ENCODE measurements at regions not wholly inside any gene's neighbourhood (a gene's known extent, or its start where the extent isn't known, plus 50 kb on each side); places are given as distances from the start of the nearest gene placed in this dataset.

GRCh38 chr3:106247902-106248684, 379.3 kb upstream of the CBLB start:
- Histone ChIP-seq H3K36me3 (ENCODE audit: insufficient read depth, low read length) (peaks cover 24% of the 10 kb centered on the region), H3F3A (ENCODE audit: insufficient read depth, low read length) (peaks cover 6% of the 10 kb centered on the region; the same call in 1 of the 2 replicates), H3K9me3 (ENCODE audit: low read length) (peaks cover 6% of the 10 kb centered on the region; the same call in 1 of the 2 replicates), H3K27ac (ENCODE audit: low read depth, low read length, poor library complexity, severe bottlenecking) (no peak overlapping the region), H3K9me2 (ENCODE audit: low read depth, low read length) (no peaks in the 10 kb centered on the region), H3K4me3 (ENCODE audit: low read depth, low read length, poor library complexity, severe bottlenecking) (no peak overlapping the region), H4K20me1 (ENCODE audit: insufficient read depth, low read length) (no peaks in the 10 kb centered on the region), H3K27me3 (ENCODE audit: insufficient read depth, low read length) (no peaks in the 10 kb centered on the region), H3K4me2 (ENCODE audit: low read length) (no peak overlapping the region), H3K9ac (ENCODE audit: low read length) (no peak overlapping the region), H3K4me1 (ENCODE audit: insufficient read depth, low read length, severe bottlenecking) (peaks cover 6% of the 10 kb centered on the region), H3K79me2 (ENCODE audit: insufficient read depth, low read length) (no peaks in the 10 kb centered on the region), H2AFZ (ENCODE audit: low read length) (no peak overlapping the region)
- TF ChIP-seq, protein P1, sequence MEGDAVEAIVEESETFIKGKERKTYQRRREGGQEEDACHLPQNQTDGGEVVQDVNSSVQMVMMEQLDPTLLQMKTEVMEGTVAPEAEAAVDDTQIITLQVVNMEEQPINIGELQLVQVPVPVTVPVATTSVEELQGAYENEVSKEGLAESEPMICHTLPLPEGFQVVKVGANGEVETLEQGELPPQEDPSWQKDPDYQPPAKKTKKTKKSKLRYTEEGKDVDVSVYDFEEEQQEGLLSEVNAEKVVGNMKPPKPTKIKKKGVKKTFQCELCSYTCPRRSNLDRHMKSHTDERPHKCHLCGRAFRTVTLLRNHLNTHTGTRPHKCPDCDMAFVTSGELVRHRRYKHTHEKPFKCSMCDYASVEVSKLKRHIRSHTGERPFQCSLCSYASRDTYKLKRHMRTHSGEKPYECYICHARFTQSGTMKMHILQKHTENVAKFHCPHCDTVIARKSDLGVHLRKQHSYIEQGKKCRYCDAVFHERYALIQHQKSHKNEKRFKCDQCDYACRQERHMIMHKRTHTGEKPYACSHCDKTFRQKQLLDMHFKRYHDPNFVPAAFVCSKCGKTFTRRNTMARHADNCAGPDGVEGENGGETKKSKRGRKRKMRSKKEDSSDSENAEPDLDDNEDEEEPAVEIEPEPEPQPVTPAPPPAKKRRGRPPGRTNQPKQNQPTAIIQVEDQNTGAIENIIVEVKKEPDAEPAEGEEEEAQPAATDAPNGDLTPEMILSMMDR (IDR thresholded peaks at IDR 0.05; ENCODE audit: low read length): no peak
- no peak for TF ChIP-seq EZH2 (IDR thresholded peaks at IDR 0.05; ENCODE audit: borderline replicate concordance, low read length)

DNA sequence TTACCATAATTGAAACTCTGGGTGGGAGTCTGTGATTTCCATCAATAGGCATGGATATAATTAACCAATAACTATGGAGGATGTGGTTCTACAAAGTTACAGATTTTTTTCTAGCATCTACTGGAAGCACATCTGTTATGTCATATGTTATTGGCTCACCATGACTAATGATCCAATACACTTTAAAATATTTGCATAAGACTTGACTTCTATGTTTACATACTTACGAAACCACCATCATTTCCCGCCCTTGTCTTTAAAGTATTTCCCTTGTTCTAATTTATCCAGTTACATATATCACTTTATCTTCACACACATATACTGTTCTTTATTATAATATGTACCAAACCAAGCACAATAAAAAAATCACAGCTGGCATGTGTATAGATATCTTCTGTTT, 380.3 kb upstream of the CBLB start:
- H4K20me1 ChIP-seq (ENCODE audit: insufficient read depth, low read length): no peaks in the 10 kb centered on the region
- H3K9me3 ChIP-seq (ENCODE audit: low read length): peaks cover 9% of the 10 kb centered on the region; the same call in 1 of the 2 replicates
- H3K36me3 ChIP-seq (ENCODE audit: insufficient read depth, low read length): peaks cover 24% of the 10 kb centered on the region
- TF ChIP-seq, protein P1 (IDR thresholded peaks at IDR 0.05; ENCODE audit: low read length): no peak
- TF ChIP-seq EZH2 (IDR thresholded peaks at IDR 0.05; ENCODE audit: borderline replicate concordance, low read length): no peak
- no peak overlapping the region for H3K4me2 ChIP-seq (ENCODE audit: low read length)
- no peak overlapping the region for H3K4me3 ChIP-seq (ENCODE audit: low read depth, low read length, poor library complexity, severe bottlenecking)
- no peaks in the 10 kb centered on the region for H3K9me2 ChIP-seq (ENCODE audit: low read depth, low read length)
- H3F3A ChIP-seq (ENCODE audit: insufficient read depth, low read length): peaks cover 10% of the 10 kb centered on the region
- H3K27ac ChIP-seq (ENCODE audit: low read depth, low read length, poor library complexity, severe bottlenecking): no peak overlapping the region
- H3K79me2 ChIP-seq (ENCODE audit: insufficient read depth, low read length): no peaks in the 10 kb centered on the region
- peaks cover 10% of the 10 kb centered on the region for H3K4me1 ChIP-seq (ENCODE audit: insufficient read depth, low read length, severe bottlenecking)
- H3K27me3 ChIP-seq (ENCODE audit: insufficient read depth, low read length): no peaks in the 10 kb centered on the region
- no peak overlapping the region for H3K9ac ChIP-seq (ENCODE audit: low read length)
- no peak overlapping the region for H2AFZ ChIP-seq (ENCODE audit: low read length)

- Histone ChIP-seq H3F3A (ENCODE audit: insufficient read depth, low read length) (peaks cover 10% of the 10 kb centered on the region), H3K4me2 (ENCODE audit: low read length) (no peak overlapping the region), H3K79me2 (ENCODE audit: insufficient read depth, low read length) (peaks cover 5% of the 10 kb centered on the region), H3K4me3 (ENCODE audit: low read depth, low read length, poor library complexity, severe bottlenecking) (no peak overlapping the region), H3K9me2 (ENCODE audit: low read depth, low read length) (no peaks in the 10 kb centered on the region), H3K36me3 (ENCODE audit: insufficient read depth, low read length) (peaks cover 24% of the 10 kb centered on the region), H3K27ac (ENCODE audit: low read depth, low read length, poor library complexity, severe bottlenecking) (no peak overlapping the region), H3K9me3 (ENCODE audit: low read length) (peaks cover 9% of the 10 kb centered on the region; the same call in 1 of the 2 replicates), H4K20me1 (ENCODE audit: insufficient read depth, low read length) (no peaks in the 10 kb centered on the region), H3K27me3 (ENCODE audit: insufficient read depth, low read length) (no peaks in the 10 kb centered on the region), H2AFZ (ENCODE audit: low read length) (no peak overlapping the region), H3K9ac (ENCODE audit: low read length) (no peak overlapping the region), H3K4me1 (ENCODE audit: insufficient read depth, low read length, severe bottlenecking) (peaks cover 18% of the 10 kb centered on the region)
- no peak for TF ChIP-seq EZH2 (IDR thresholded peaks at IDR 0.05; ENCODE audit: borderline replicate concordance, low read length)
- TF ChIP-seq, protein P1 (IDR thresholded peaks at IDR 0.05; ENCODE audit: low read length): no peak
These were observed 381.2 kb upstream of the CBLB start for GRCh38 chr3:106249981-106250380.

All from OCI-LY1 (cell line).